ENCODE measurements at regions not wholly inside any gene's neighbourhood (a gene's known extent, or its start where the extent isn't known, plus 50 kb on each side); places are given as distances from the start of the nearest gene placed in this dataset.

- TF ChIP-seq JUND (IDR thresholded peaks at IDR 0.05) (no peak), CTCF (IDR thresholded peaks at IDR 0.05 in 2 of 3, conservative IDR thresholded peaks at IDR 0.05 in 1 of 3; ENCODE audit: borderline replicate concordance in 1 of 3, insufficient read depth in 1 of 3, low read depth in 2 of 3, low read length in 2 of 3) (no peak), ZNF274 (IDR thresholded peaks at IDR 0.05; ENCODE audit: low read depth, low read length) (no peak), RAD21 (IDR thresholded peaks at IDR 0.05; ENCODE audit: low read depth) (no peak), ZBTB33 (IDR thresholded peaks at IDR 0.05; ENCODE audit: extremely low read depth, insufficient replicate concordance, low read length) (no peak), POLR2A (IDR thresholded peaks at IDR 0.05; ENCODE audit: borderline replicate concordance, extremely low read depth, insufficient read depth, insufficient read length) (no peak), YY1 (IDR thresholded peaks at IDR 0.05; ENCODE audit: extremely low read depth, insufficient replicate concordance, low read depth, low read length) (no peak), CEBPB (IDR thresholded peaks at IDR 0.05; ENCODE audit: low read depth) (no peak), POLR2AphosphoS5 (IDR thresholded peaks at IDR 0.05; ENCODE audit: low read depth, low read length) (no peak)
These were observed 284.5 kb downstream of the SEC23A start for GRCh38 chr14:38818555-38818954.

Data from HCT116 (cell line).